SK-N-SH (cell line): ENCODE measurements at regions not wholly inside any gene's neighbourhood (a gene's known extent, or its start where the extent isn't known, plus 50 kb on each side); places are given as distances from the start of the nearest gene placed in this dataset.
A peak's percentile ranks its signal among the peaks of the same experiment; 100 is the strongest.

Experiments
- CTCF ChIA-PET: fragments of 300-600, 350-600 bp; formaldehyde crosslinking; extraction: SDS; loops from one replicate; lab custom pipeline; 2021; lab: Yijun Ruan, JAX
- POLR2A ChIA-PET: fragments of 350-600 bp; sonication (Branson Sonifier 250); formaldehyde crosslinking; extraction: SDS; loops from one replicate; lab custom pipeline; 2020; ENCODE audit warnings: antibody characterized with exemption, inconsistent platforms; lab: Yijun Ruan, JAX
- DNase-seq: peaks from one replicate; pipeline ENCODE4 v3.0.0; 2012
- H2AFZ ChIP-seq: fragments of 200-600 bp; sonication (generic); 2 replicates; pipeline ENCODE4 v1.8.1; 2016; ENCODE audit warnings: antibody characterized with exemption, mild to moderate bottlenecking, low read depth
- H3F3A ChIP-seq: fragments of 200-600 bp; sonication (generic); replicated peaks from 2 replicates; pipeline ENCODE3; 2016; ENCODE audit warnings: antibody characterized with exemption, mild to moderate bottlenecking; ENCODE audit not compliant: insufficient read depth
- H3K27ac ChIP-seq, 2 experiments: fragments of 200-500 bp in 1 of 2; fragments of 200-600 bp in 1 of 2; sonication (Bioruptor generic) in 1 of 2; sonication (generic), shearing (Covaris generic) in 1 of 2; 2 replicates each; pipeline versions ENCODE4 v1.5.1 to v1.6.1; 2014 to 2016; ENCODE audit warnings: low read depth in 2 of 2, inconsistent platforms in 1 of 2, low read length in 1 of 2, mild to moderate bottlenecking in 1 of 2, mixed read lengths in 1 of 2
- H3K27me3 ChIP-seq: fragments of 200-600 bp; sonication (generic), shearing (Covaris generic); 2 replicates; pipeline ENCODE4 v1.6.1; 2016; ENCODE audit warnings: mixed run types; ENCODE audit not compliant: insufficient read depth
- H3K36me3 ChIP-seq, 2 experiments: fragments of 200-500 bp in 1 of 2; fragments of 200-600 bp in 1 of 2; sonication (Bioruptor generic) in 1 of 2; sonication (generic) in 1 of 2; replicated peaks in 1 of 2; 2 replicates each; pipeline versions ENCODE3 to v1.5.1; 2014 to 2016; ENCODE audit warnings: low read length in 1 of 2, mild to moderate bottlenecking in 1 of 2; ENCODE audit not compliant: insufficient read depth in 2 of 2, control insufficient read depth in 1 of 2
- H3K4me1 ChIP-seq, 2 experiments: fragments of 200-500 bp in 1 of 2; fragments of 200-600 bp in 1 of 2; sonication (Bioruptor generic) in 1 of 2; sonication (generic), shearing (Covaris generic) in 1 of 2; 2 replicates each; pipeline versions ENCODE4 v1.5.1 to v1.6.1; 2014 to 2016; ENCODE audit warnings: low read depth in 1 of 2, low read length in 1 of 2, mixed run types in 1 of 2; ENCODE audit not compliant: insufficient read depth in 2 of 2, control insufficient read depth in 1 of 2
- H3K4me2 ChIP-seq: fragments of 200-600 bp; sonication (generic), shearing (Covaris generic); 2 replicates; pipeline ENCODE4 v1.6.1; 2017; ENCODE audit warnings: mixed run types
- H3K4me3 ChIP-seq, 2 experiments: fragments of 200-500 bp in 1 of 2; fragments of 200-600 bp in 1 of 2; sonication (Bioruptor generic) in 1 of 2; sonication (generic), shearing (Covaris generic) in 1 of 2; 2 replicates each; pipeline versions ENCODE4 v1.5.1 to v1.8.1; 2014 to 2016; ENCODE audit warnings: low read depth in 2 of 2, inconsistent platforms in 1 of 2, low read length in 1 of 2, mild to moderate bottlenecking in 1 of 2, mixed read lengths in 1 of 2, moderate library complexity in 1 of 2
- H3K79me2 ChIP-seq: fragments of 200-600 bp; sonication (generic); 2 replicates; pipeline ENCODE4 v1.8.1; 2017; ENCODE audit warnings: mild to moderate bottlenecking; ENCODE audit not compliant: insufficient read depth
- H3K9ac ChIP-seq: fragments of 200-600 bp; sonication (generic); 2 replicates; pipeline ENCODE4 v1.6.1; 2017; ENCODE audit warnings: mixed run types
- H3K9me2 ChIP-seq: fragments of 200-600 bp; sonication (generic); 2 replicates; pipeline ENCODE4 v1.6.1; 2017; ENCODE audit warnings: mixed run types
- H3K9me3 ChIP-seq: fragments of 200-600 bp; sonication (generic); 2 replicates; pipeline ENCODE4 v1.6.1; 2017; ENCODE audit warnings: mixed run types, mild to moderate bottlenecking, moderate library complexity
- H4K20me1 ChIP-seq: fragments of 200-600 bp; sonication (generic); 2 replicates; pipeline ENCODE4 v1.6.1; 2017; ENCODE audit warnings: mild to moderate bottlenecking, mixed run types; ENCODE audit not compliant: insufficient read depth
- FOXJ3 ChIP-seq: sonication (generic); formaldehyde crosslinking; IDR thresholded peaks from 2 replicates; pipeline ENCODE4 v1.5.1; 2020; ENCODE audit warnings: mild to moderate bottlenecking, missing genetic modification reagents
- MEF2A ChIP-seq: IDR thresholded peaks from 2 replicates; pipeline ENCODE4 v1.4.0; 2012; ENCODE audit warnings: low read depth, borderline replicate concordance
- MXI1 ChIP-seq: IDR thresholded peaks from 2 replicates; pipeline ENCODE4 v1.6.1; 2012; ENCODE audit warnings: mild to moderate bottlenecking, low read depth, low read length, improper control_type of control experiment
- TCF12 ChIP-seq: IDR thresholded peaks from 2 replicates; pipeline ENCODE4 v1.4.0; 2012
- TEAD4 ChIP-seq: IDR thresholded peaks from 2 replicates; pipeline ENCODE4 v1.4.0; 2012; ENCODE audit warnings: mild to moderate bottlenecking, borderline replicate concordance; ENCODE audit not compliant: insufficient read depth
- WGBS: methylation state at CpG from one replicate; pipeline ENCODE4 v1.1.6; 2017; ENCODE audit warnings: low lambda C conversion rate; 5-methylcytosine and 5-hydroxymethylcytosine counted together
- TF ChIP-seq, protein P1 (sequence below): fragments of 200-600 bp; sonication (generic); IDR thresholded peaks from 2 replicates; pipeline ENCODE4 v1.6.1; 2017; ENCODE audit warnings: antibody characterized with exemption, mild to moderate bottlenecking, moderate library complexity
- TF ChIP-seq, protein P2 (sequence below): IDR thresholded peaks from 2 replicates; pipeline ENCODE4 v1.6.1; 2012; ENCODE audit warnings: mild to moderate bottlenecking, low read depth, low read length, moderate library complexity
- TF ChIP-seq, protein P3 (sequence below): IDR thresholded peaks from 2 replicates; pipeline ENCODE4 v1.4.0; 2012; ENCODE audit warnings: low read depth

DNA sequence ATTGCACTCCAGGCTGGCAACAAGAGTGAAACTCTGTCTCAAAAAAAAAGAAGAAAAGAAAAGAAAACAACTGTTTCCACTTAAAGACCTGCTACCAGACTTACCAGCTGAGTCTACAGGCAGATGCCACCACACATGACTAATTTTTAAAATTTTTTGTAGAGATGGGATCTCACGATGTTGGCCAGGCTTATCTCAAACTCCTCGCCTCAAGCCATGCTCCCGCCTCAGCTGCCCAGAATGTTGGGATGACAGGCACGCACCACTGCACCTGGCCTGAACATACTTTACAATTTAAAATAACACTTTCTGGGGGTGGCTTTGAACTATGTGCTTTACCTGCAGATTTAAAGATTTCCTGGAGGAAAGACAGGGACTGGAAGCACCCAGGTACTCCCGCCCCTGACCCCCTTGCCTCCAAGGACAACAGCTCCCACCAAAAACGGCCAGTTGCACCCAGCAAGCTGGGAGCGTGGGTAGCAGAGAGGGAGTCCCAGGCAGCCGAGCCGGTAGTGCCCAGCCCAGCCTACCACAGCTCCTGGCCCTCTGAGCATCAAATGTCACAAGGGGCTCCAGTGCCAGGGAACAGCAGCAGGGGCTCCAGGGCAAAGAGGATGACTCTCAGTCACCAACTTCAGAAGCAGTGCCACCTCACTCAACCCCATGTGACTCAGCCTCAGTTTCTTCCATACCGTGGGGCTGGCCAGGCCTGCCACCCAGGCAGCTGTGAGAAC, 262.9 kb downstream of the PARN start:
- DNase-seq: no peak
- Histone ChIP-seq H3K9me3 (no peaks in the 10 kb centered on the region), H3K79me2 (no peaks in the 10 kb centered on the region), H3K27me3 (no peaks in the 10 kb centered on the region), H3K4me2 (no peak overlapping the region), H2AFZ (no peak overlapping the region), H3K4me1 (no peaks in the 10 kb centered on the region), H3K4me3 (no peak overlapping the region), H3K9ac (no peak overlapping the region), H3F3A (no peaks in the 10 kb centered on the region), H3K9me2 (no peaks in the 10 kb centered on the region), H3K27ac (no peak overlapping the region), H4K20me1 (no peaks in the 10 kb centered on the region), H3K36me3 (no peaks in the 10 kb centered on the region)
- ChIA-PET POLR2A (no interaction called here), CTCF (interaction anchor here (0.6 kb wide), 1 partner anchor 62 kb away, joined by 4 read pairs; no protein-coding TSS in a partner anchor)
- WGBS: 67% methylated on average over 8 of the region's 10 CpGs
- TF ChIP-seq MEF2A (no peak), FOXJ3 (CRISPR knock-in tag) (no peak), MXI1 (no peak), TCF12 (peak; percentile 41; the same call in 1 of the 2 replicates)
- TF ChIP-seq, protein P1, sequence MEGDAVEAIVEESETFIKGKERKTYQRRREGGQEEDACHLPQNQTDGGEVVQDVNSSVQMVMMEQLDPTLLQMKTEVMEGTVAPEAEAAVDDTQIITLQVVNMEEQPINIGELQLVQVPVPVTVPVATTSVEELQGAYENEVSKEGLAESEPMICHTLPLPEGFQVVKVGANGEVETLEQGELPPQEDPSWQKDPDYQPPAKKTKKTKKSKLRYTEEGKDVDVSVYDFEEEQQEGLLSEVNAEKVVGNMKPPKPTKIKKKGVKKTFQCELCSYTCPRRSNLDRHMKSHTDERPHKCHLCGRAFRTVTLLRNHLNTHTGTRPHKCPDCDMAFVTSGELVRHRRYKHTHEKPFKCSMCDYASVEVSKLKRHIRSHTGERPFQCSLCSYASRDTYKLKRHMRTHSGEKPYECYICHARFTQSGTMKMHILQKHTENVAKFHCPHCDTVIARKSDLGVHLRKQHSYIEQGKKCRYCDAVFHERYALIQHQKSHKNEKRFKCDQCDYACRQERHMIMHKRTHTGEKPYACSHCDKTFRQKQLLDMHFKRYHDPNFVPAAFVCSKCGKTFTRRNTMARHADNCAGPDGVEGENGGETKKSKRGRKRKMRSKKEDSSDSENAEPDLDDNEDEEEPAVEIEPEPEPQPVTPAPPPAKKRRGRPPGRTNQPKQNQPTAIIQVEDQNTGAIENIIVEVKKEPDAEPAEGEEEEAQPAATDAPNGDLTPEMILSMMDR: no peak
- TF ChIP-seq, protein P2, sequence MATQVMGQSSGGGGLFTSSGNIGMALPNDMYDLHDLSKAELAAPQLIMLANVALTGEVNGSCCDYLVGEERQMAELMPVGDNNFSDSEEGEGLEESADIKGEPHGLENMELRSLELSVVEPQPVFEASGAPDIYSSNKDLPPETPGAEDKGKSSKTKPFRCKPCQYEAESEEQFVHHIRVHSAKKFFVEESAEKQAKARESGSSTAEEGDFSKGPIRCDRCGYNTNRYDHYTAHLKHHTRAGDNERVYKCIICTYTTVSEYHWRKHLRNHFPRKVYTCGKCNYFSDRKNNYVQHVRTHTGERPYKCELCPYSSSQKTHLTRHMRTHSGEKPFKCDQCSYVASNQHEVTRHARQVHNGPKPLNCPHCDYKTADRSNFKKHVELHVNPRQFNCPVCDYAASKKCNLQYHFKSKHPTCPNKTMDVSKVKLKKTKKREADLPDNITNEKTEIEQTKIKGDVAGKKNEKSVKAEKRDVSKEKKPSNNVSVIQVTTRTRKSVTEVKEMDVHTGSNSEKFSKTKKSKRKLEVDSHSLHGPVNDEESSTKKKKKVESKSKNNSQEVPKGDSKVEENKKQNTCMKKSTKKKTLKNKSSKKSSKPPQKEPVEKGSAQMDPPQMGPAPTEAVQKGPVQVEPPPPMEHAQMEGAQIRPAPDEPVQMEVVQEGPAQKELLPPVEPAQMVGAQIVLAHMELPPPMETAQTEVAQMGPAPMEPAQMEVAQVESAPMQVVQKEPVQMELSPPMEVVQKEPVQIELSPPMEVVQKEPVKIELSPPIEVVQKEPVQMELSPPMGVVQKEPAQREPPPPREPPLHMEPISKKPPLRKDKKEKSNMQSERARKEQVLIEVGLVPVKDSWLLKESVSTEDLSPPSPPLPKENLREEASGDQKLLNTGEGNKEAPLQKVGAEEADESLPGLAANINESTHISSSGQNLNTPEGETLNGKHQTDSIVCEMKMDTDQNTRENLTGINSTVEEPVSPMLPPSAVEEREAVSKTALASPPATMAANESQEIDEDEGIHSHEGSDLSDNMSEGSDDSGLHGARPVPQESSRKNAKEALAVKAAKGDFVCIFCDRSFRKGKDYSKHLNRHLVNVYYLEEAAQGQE: no peak

DNA sequence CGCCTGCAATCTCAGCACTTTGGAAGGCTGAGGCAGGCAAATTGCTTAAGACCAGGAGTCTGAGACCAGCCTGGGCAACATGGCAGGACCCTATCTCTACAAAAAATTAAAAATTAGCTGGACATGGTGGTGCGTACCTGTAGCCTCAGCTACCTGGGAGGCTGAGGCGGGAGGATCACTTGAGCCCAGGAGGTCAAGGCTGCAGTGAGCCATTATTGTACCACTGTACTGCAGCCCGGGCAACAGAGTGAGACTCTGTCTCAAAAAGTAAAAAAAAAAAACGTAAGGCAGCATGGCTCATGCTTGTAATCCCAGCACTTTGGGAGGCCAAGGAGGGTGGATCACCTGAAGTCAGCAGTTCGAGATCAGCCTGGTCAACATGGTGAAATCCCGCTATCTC, 263.6 kb downstream of the PARN start:
- POLR2A ChIA-PET: no interaction called here
- Histone ChIP-seq H3K4me1 (no peaks in the 10 kb centered on the region), H3K4me3 (no peak overlapping the region), H4K20me1 (no peaks in the 10 kb centered on the region), H3K27me3 (no peaks in the 10 kb centered on the region), H3K9ac (no peak overlapping the region), H3K27ac (no peak overlapping the region), H3K9me2 (no peaks in the 10 kb centered on the region), H3K4me2 (no peak overlapping the region), H3K79me2 (no peaks in the 10 kb centered on the region), H3K9me3 (no peaks in the 10 kb centered on the region), H3F3A (no peaks in the 10 kb centered on the region), H3K36me3 (no peaks in the 10 kb centered on the region), H2AFZ (no peak overlapping the region)
- no peak for DNase-seq
- TF ChIP-seq, protein P1: no peak
- TF ChIP-seq TEAD4: no peak
- TF ChIP-seq, protein P3, sequence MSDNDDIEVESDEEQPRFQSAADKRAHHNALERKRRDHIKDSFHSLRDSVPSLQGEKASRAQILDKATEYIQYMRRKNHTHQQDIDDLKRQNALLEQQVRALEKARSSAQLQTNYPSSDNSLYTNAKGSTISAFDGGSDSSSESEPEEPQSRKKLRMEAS: no peak
- WGBS: 87% methylated on average over 7 of the region's 7 CpGs
- CTCF ChIA-PET: no interaction called here
